ENCODE measurements at regions not wholly inside any gene's neighbourhood (a gene's known extent, or its start where the extent isn't known, plus 50 kb on each side); places are given as distances from the start of the nearest gene placed in this dataset.

GRCh38 chr7:22660732-22661131 lies 66.3 kb upstream of the IL6 start:
- TF ChIP-seq BCL11A (IDR thresholded peaks at IDR 0.05; ENCODE audit: low read depth in 2 of 2, low read length in 2 of 2) (no peak), CBX8 (IDR thresholded peaks at IDR 0.05; ENCODE audit: borderline replicate concordance, low read depth, low read length) (no peak), JUND (IDR thresholded peaks at IDR 0.05; ENCODE audit: low read length) (no peak), CTCF (IDR thresholded peaks at IDR 0.05; ENCODE audit: control extremely low read depth in 1 of 3, insufficient read depth in 1 of 3, low read depth in 1 of 3, low read length in 3 of 3) (peak; percentile 74 to 90 (median 86)), TAF7 (optimal IDR thresholded peaks at IDR 0.05; ENCODE audit: borderline replicate concordance, low read depth, low read length) (no peak)
